Testis (tissue), 2 donors: ENCODE measurements at regions not wholly inside any gene's neighbourhood (a gene's known extent, or its start where the extent isn't known, plus 50 kb on each side); places are given as distances from the start of the nearest gene placed in this dataset.
A peak's percentile ranks its signal among the peaks of the same experiment; 100 is the strongest.
"Not testable (repeated sequence)": the region's sequence is repeated elsewhere in the genome, so short reads cannot be mapped to it uniquely, and the experiment has no call there.

Experiments used
- DNase-seq: peaks from one replicate; pipeline ENCODE4 v3.0.0-alpha.2; 2019
- H3K27ac ChIP-seq, 2 donors: fragments of 200-600 bp; sonication (generic); one replicate each; pipeline ENCODE4 v1.5.1; 2019
- H3K27me3 ChIP-seq: fragments of 200-600 bp; sonication (generic); one replicate; pipeline ENCODE4 v1.5.1; 2019
- H3K36me3 ChIP-seq: fragments of 200-600 bp; sonication (generic); one replicate; pipeline ENCODE4 v1.5.1; 2017; ENCODE audit warnings: low read depth; ENCODE audit errors: missing control alignments
- H3K4me1 ChIP-seq: fragments of 200-600 bp; sonication (generic); one replicate; pipeline ENCODE4 v1.5.1; 2019
- H3K4me3 ChIP-seq, 2 donors: fragments of 200-600 bp; sonication (generic); one replicate each; pipeline ENCODE4 v1.5.1; 2017 to 2019
- H3K9me3 ChIP-seq: fragments of 200-600 bp; sonication (generic); one replicate; pipeline ENCODE4 v1.5.1; 2017
- POLR2A ChIP-seq: fragments of 450-650 bp; IDR thresholded peaks from one replicate; pipeline ENCODE4 v1.6.1; 2017; ENCODE audit warnings: antibody characterized with exemption, mild to moderate bottlenecking, moderate library complexity
- WGBS, 2 donors: methylation state at CpG; one replicate each; pipeline ENCODE4 v1.1.5; 2018; 5-methylcytosine and 5-hydroxymethylcytosine counted together
- intact Hi-C: fragments of 100-400 bp; cut with DNase I; formaldehyde crosslinking; loops from one replicate; pipeline ENCODE4 v1.15.1; 2023; ENCODE audit warnings: low total_unique reads
- TF ChIP-seq, protein P1 (sequence below), 3 experiments: fragments of 450-650 bp in 2 of 3; fragments of 200-600 bp in 1 of 3; sonication (generic) in 1 of 3; IDR thresholded peaks; one replicate each; pipeline ENCODE4 v1.5.1; 2016 to 2019; ENCODE audit warnings: antibody characterized with exemption in 3 of 3, mild to moderate bottlenecking in 2 of 3, moderate library complexity in 1 of 3

DNA sequence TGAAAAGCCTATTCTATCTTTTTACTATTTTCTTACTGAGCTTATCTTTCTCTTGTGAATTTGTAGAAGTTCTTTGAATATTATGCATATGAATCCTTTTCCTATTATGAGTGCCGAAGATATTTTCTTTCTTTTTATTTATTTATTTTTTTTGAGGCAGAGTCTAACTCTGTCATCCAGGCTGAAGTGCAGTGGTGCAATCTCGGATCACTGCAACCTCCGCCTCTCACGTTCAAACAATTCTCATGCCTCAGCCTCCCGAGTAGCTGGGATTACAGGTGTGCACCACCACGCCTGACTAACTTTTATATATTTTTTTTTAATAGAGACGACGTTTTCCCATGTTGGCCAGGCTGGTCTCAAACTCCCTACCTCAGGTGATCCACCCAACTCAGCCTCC lies 109.8 kb downstream of the RHOU start:
- intact Hi-C loops = no loop called here

GRCh38 chr1:228846952-228847351 lies 111.7 kb downstream of the RHOU start:
- WGBS, 2 donors = 95 to 100% methylated on average over 1 of the region's 1 CpG
- no peaks in the 10 kb centered on the region for H3K27me3 ChIP-seq
- no peak for DNase-seq
- intact Hi-C loops = no loop called here
- H3K4me1 ChIP-seq = no peaks in the 10 kb centered on the region
- H3K27ac ChIP-seq = no peak overlapping the region
- TF ChIP-seq, protein P1, sequence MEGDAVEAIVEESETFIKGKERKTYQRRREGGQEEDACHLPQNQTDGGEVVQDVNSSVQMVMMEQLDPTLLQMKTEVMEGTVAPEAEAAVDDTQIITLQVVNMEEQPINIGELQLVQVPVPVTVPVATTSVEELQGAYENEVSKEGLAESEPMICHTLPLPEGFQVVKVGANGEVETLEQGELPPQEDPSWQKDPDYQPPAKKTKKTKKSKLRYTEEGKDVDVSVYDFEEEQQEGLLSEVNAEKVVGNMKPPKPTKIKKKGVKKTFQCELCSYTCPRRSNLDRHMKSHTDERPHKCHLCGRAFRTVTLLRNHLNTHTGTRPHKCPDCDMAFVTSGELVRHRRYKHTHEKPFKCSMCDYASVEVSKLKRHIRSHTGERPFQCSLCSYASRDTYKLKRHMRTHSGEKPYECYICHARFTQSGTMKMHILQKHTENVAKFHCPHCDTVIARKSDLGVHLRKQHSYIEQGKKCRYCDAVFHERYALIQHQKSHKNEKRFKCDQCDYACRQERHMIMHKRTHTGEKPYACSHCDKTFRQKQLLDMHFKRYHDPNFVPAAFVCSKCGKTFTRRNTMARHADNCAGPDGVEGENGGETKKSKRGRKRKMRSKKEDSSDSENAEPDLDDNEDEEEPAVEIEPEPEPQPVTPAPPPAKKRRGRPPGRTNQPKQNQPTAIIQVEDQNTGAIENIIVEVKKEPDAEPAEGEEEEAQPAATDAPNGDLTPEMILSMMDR (IDR thresholded peaks at IDR 0.05) = no peak
- no peak for TF ChIP-seq POLR2A
- H3K9me3 ChIP-seq = no peaks in the 10 kb centered on the region
- H3K36me3 ChIP-seq = no peaks in the 10 kb centered on the region
- no peak overlapping the region for H3K4me3 ChIP-seq

More for the DNA sequence above, 109.8 kb downstream of the RHOU start:
- no peak overlapping the region for H3K27ac ChIP-seq
- no peak for DNase-seq
- H3K9me3 ChIP-seq = no peaks in the 10 kb centered on the region
- TF ChIP-seq, protein P1 (IDR thresholded peaks at IDR 0.05) = no peak
- no peak for TF ChIP-seq POLR2A
- WGBS, 2 donors = 93 to 97% methylated on average over 8 of the region's 8 CpGs
- no peak overlapping the region for H3K4me3 ChIP-seq
- no peaks in the 10 kb centered on the region for H3K36me3 ChIP-seq
- H3K4me1 ChIP-seq = no peaks in the 10 kb centered on the region
- no peaks in the 10 kb centered on the region for H3K27me3 ChIP-seq

DNA sequence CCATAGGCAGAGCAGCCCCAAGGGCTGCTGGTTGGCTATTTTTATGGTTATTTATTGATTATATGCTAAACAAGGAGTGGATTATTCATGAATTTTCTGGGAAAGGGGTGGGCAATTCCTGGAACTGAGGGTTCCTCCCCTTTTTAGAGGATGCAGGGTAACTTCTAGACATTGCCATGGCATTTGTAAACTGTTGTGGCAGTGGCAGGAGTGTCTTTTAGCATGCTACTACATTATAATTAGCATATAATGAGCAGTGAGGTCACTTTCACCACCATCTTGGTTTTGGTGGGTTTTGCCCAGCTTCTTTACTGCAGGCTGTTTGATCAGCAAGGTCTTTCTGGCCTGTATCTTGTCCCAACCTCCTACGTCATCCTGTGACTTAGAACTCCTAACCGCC lies 112.2 kb downstream of the RHOU start:
- DNase-seq, H3K4me1 ChIP-seq, H3K9me3 ChIP-seq, intact Hi-C loops, H3K27me3 ChIP-seq, H3K4me3 ChIP-seq, H3K36me3 ChIP-seq, H3K27ac ChIP-seq: not testable (repeated sequence)
- 96 to 97% methylated on average over 2 of the region's 2 CpGs for WGBS, 2 donors

DNA sequence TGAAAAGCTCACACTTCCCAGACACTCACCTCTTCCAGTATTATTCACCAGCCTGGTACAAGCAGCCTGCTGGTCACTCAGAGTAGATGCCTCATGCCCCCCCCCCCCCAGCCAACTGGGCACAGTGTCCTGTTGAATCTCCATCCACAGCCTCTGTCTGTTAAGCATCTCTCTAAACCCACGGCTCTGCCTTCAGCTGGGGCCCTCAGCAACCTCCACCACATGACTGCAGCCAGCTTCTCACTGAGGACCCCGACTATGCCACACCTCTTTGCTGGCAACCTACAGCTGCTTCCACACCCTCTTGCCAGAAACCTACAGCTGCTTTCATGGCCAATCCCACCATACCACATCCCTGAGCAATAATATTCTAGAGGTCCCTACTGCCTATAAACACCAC lies 113.1 kb downstream of the RHOU start:
- TF ChIP-seq POLR2A = no peak
- TF ChIP-seq, protein P1 (IDR thresholded peaks at IDR 0.05) = no peak
- H3K27ac ChIP-seq = no peak overlapping the region
- no peaks in the 10 kb centered on the region for H3K4me1 ChIP-seq
- peak; percentile 4 for DNase-seq
- intact Hi-C loops = no loop called here
- no peaks in the 10 kb centered on the region for H3K27me3 ChIP-seq
- no peaks in the 10 kb centered on the region for H3K36me3 ChIP-seq
- no peaks in the 10 kb centered on the region for H3K9me3 ChIP-seq
- 81 to 85% methylated on average over 2 of the region's 2 CpGs for WGBS, 2 donors
- no peak overlapping the region for H3K4me3 ChIP-seq

- Histone ChIP-seq H3K4me3 (no peak overlapping the region), H3K27ac (no peak overlapping the region), H3K27me3 (no peaks in the 10 kb centered on the region), H3K9me3 (no peaks in the 10 kb centered on the region), H3K36me3 (no peaks in the 10 kb centered on the region), H3K4me1 (no peaks in the 10 kb centered on the region)
- WGBS, 2 donors = 63 to 73% methylated on average over 3 of the region's 3 CpGs
- DNase-seq = no peak
- TF ChIP-seq, protein P1 (IDR thresholded peaks at IDR 0.05) = no peak
- TF ChIP-seq POLR2A = no peak
- intact Hi-C loops = no loop called here
Observed at GRCh38 chr1:228849011-228849541, 113.8 kb downstream of the RHOU start.
